GM21360 (cell line): ENCODE measurements at regions not wholly inside any gene's neighbourhood (a gene's known extent, or its start where the extent isn't known, plus 50 kb on each side); places are given as distances from the start of the nearest gene placed in this dataset.
"Not testable (repeated sequence)": the region's sequence is repeated elsewhere in the genome, so short reads cannot be mapped to it uniquely, and the experiment has no call there.

Experiments
- ATAC-seq: cut with Tn5 transposase; IDR thresholded peaks from one replicate; pipeline ENCODE4 v1.9.1; 2021; ENCODE audit warnings: mild to moderate bottlenecking, moderate library complexity; ENCODE audit not compliant: unreplicated experiment

DNA sequence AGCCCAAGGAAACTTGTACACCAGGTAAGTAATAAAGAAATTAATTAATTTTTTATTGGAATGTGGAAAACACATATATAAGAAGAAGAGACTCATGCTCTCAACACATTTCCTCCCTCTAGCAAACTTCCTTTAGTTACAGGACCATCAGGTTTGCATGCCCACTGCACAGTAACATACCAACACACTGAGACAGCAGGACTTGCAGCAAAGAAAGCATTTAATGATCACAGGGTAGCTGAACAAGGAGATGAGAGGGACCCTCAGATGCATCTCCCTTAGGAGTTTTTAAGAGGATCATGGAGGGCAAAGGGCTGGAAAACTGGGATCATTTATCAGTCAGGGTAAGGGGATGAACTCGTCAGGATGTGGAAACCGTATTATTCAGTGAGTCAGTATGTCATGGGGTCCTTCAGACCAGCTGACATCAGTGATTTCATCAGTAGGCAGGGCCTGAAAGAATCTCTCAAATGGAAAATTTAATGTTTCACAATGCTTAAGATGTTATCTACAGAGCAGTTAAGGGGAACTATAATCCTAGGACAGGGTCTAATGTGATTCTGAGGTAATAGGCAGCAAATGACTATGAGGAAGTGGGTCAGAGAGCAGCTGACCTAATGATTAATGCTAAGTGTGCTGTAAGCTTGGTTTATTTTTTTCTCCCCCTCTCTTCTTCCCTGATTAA lies 193.8 kb upstream of the RND3 start:
- no peak for ATAC-seq

- no peak for ATAC-seq
Measured at GRCh38 chr2:150679456-150680120, 192.1 kb upstream of the RND3 start.

- ATAC-seq = no peak
Measured at GRCh38 chr2:150677551-150677950, 190.1 kb upstream of the RND3 start.

DNA sequence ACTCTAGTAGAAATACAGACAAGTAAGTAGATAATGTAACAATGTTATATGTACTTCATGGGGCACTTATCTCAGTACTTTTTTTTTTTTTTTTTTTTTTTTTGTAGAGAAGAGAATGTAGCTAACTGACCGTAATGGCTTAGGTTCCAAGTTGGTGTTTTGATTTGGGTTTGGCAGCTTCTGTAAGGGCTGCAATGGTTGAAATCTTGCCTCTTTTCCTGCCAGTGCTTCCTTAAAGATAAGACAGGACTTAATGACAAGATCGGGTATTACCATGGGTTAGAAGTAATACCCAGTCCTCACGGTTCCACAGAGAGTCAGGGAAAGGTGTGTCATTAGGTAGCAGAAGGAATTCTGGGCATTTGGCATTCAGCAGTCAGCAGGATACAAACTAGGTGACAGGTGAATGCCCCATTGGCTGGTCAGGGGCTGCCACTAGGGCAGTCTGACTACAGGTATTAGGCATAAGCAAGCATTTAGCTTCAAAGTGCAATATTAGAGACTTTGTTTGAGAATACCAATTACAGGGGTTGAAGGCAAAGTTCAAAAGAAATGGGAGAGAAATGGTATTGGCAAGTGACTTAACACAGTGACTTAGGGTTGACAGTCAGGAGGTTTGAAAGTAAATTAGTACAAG lies 189.4 kb upstream of the RND3 start:
- ATAC-seq = no peak

- no peak for ATAC-seq
Measured at GRCh38 chr2:150675807-150676206, 188.3 kb upstream of the RND3 start.

GRCh38 chr2:150674283-150674682 lies 186.8 kb upstream of the RND3 start:
- no peak for ATAC-seq

DNA sequence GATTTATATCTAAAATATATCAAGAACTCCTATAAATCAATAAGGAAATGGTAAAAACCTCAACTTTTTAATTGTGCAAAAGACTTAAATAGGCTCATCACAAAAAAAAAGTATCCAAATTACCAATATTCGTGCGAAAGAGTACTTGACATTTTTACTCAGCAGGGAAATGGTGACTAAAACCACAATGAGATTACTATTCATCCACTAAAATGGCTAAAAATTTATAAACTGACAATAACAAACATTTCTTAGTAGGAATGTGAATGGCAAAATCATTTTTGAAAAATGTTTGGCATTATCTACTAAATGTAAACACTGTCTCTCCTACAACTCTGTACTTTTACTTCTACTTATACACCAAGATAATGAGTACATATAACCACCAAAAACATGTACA lies 184.8 kb upstream of the RND3 start:
- ATAC-seq = no peak

GRCh38 chr2:150669492-150669891 lies 182.0 kb upstream of the RND3 start:
- no peak for ATAC-seq

- ATAC-seq = not testable (repeated sequence)
Measured at GRCh38 chr2:150667039-150667438, 179.6 kb upstream of the RND3 start.

DNA sequence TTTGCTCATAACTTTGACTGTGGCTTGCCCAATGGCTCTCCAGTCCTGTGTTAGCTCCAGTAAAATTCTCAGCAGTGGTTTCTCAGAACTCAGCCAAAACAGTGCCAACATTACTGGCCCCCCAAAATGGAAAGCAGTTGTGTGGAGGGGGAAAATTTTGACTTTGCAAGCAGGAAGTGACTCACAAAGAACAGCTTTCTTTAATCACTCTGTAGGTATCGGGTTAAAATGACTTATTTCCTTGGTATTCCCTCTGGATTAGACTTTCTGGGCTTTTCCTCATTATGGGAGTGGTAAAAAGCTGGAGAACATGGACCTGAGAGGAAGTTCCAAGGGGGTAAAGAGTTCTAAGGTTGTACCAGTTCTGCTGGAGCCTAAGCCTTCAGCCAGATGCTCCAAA lies 175.7 kb upstream of the RND3 start:
- ATAC-seq = no peak

GRCh38 chr2:150656002-150656401 lies 168.5 kb upstream of the RND3 start:
- ATAC-seq = no peak

DNA sequence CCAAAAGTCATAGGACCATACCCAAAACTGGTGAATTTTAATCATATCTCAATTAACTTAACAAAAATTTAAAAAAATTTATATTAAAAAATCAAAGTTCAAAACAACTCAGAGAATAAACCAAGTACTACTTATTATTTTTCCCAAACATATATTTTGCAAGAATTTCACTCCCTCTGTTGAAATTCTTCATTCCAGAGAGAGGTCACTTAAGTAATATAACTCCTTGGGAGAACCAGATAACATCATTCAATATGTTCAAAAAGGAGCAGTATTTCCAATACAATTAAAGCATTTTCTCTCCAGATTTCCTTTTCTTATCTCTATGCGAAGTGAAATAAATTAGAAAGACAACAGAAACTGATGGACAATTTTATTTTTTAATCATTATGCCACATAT lies 165.9 kb upstream of the RND3 start:
- no peak for ATAC-seq

DNA sequence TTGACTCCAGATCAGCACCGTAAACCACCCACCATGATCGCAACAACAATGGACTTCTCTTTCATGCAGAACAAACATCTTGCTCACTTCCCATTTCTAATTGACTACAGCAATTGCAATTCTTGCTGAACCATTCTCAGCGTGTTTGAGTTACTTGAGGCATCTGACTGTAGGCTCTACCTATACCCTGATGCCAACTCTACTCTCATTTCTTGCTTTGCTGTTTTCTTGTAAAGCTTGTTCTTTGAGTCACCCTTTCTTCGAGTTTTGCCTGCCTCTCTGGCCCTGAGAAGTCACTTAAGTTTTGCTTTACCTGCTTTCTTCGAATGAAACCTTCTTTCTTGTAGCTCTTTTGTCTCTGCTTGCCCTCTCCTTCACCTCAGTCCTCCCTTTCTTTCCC lies 160.5 kb upstream of the RND3 start:
- no peak for ATAC-seq

DNA sequence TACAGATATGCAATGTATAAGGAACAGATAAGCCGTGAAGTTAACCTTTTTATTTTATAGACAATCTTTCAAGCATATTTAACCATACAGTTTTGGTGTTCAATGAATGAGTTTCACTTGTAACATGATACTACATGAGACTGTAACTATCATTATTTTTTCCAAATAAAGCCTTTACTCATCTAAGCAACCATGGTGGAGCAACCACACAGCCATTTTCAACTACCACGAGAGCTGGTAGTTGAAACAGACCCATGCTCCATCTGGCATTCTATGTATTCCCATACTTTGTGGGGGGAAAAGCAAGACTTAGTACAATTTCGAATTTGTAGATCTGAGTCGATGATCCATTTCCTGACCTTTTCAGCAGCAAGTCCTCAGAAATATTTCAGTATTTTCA lies 159.3 kb upstream of the RND3 start:
- ATAC-seq = no peak

DNA sequence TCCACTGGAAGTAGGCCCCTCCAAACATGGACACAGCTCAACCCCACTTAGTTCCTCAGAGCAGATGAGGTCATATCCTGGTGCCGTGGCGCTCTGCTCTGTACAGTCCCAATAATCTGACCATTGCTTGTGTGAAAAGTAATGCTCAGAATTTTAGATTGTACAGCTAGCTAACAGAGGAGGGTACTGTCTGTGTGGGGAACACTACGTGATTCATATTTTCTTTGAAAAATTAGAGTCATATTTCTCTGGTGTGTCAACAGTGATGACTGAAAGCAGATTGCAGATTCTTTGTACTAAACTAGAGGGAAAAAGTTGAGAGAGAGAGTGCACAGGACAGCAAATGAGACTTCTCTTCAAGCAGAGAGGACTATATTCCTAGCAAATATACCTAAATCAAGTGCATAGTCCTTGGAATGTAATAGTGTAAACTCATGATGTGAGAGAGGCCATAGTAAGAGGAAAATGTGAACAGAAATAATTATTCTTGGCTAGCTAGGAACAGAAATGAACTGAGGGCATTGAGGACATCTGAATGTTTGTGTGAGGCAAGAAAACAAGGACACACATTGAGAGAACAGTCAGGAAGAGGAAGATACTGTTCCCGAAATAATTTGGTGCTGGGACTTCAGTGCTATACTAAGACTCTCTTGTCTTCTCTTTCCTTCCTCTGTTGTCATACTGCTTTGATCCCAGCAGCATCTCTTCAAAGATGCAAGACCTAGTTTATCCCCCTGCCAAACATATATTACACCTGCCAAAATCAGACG lies 157.0 kb upstream of the RND3 start:
- ATAC-seq = no peak

DNA sequence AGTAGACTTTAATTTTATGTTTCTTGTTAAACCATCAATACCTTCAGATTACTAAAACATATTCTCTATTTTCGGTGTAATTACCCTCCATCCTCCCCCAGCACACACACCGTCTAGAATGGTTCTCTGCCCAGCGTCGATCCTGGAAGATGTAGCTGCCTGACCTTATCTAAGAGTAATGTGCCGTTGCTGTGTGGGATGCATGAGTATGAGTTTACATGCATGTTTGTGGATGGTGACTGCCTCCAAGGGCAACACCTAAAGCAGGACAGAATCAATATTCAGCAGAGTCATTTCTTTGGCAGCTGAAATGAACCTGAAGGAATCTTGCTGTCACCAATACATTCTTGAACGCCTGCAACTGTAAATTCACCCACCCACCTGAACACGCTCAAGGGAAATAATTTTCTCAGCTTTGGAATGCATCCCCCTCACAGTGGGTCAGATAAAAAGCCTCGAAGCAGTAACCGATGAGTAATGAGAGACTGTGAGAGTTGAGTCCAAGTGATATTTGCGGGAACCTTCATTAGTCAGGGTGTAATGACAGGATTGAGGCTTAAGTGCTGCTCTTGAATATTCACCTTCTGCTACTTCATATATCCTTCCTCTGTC lies 155.8 kb upstream of the RND3 start:
- ATAC-seq = no peak

DNA sequence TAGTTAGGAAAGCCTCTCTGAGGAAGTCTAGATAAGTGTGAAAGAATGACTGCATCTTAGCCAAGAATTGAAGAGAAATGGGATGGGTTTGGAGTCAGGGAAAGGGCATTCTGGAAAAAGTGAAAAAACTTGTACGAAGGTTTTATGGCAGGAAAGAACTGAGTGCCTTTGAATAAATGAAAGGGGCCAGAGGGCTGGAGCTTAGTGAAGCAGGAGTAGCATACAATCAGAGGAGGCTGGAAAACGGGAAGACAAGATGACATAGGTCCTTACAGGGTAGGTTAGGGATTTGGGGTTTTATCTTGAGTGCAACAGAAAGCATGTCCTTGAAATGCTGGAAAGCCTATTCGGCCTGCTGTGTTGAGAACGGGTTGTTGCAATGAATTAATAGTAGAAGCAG lies 152.6 kb upstream of the RND3 start:
- ATAC-seq = no peak

DNA sequence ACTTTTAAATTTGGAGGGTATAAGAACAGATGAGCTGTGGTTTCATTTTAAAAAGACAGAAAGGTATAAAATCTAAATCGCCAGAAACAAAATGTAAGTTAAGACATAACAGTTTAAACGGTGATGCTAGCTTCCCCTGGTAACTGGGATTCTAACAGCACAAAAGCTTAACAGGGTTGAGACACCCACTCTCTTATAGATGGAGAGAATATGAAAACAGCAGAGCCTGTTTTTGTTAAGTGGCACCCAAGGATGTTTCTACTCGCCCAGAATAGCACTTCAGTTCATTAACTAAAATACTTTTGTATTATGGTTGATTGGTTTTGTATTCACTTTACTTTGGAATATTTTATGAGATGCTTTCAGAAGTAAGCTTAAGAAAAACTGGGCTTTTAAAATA lies 151.9 kb upstream of the RND3 start:
- no peak for ATAC-seq

DNA sequence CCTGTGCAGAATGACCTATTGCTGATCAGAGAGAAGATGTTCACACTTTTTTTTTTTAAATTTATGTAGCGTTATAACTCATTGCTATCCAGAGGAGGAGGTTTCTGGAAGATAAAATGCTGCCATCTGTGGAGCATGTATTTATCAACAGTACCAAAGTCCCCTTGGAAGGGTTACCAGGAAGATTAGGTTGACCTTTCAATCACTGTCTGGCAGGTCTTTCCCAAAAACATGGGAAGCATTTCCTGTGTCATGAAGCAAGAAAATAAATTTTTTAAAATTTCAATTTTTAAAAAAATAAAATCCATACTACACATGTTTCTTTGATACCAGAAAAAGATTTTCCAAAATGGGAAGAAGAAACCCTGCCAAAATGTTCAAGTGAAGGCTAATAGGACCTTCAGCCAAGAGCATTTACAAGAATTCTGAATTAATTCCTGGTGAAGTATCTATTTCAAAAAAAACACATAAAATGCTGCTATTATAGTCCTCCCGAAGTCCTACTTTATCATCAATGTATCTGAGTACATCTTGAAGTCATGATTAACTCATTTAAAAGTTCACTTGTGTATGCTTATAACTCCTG lies 143.9 kb upstream of the RND3 start:
- ATAC-seq = no peak

GRCh38 chr2:150630587-150631235 lies 143.2 kb upstream of the RND3 start:
- no peak for ATAC-seq
